Left ventricle myocardium inferior (tissue), 1 donor: ENCODE measurements at regions not wholly inside any gene's neighbourhood (a gene's known extent, or its start where the extent isn't known, plus 50 kb on each side); places are given as distances from the start of the nearest gene placed in this dataset.
"Not testable (repeated sequence)": the region's sequence is repeated elsewhere in the genome, so short reads cannot be mapped to it uniquely, and the experiment has no call there.

Experiments
- DNase-seq: peaks from one replicate; pipeline ENCODE4 v3.0.0-alpha.2; 2020
- H3K27ac ChIP-seq: fragments of 200-600 bp; replicated peaks from 2 replicates; pipeline ENCODE4 v1.8.0; 2021
- H3K27me3 ChIP-seq: fragments of 200-600 bp; 2 replicates; pipeline ENCODE4 v1.8.0; 2021; ENCODE audit warnings: low read depth
- H3K36me3 ChIP-seq: fragments of 200-600 bp; 2 replicates; pipeline ENCODE4 v1.8.0; 2021
- H3K4me1 ChIP-seq: fragments of 200-600 bp; 2 replicates; pipeline ENCODE4 v1.8.0; 2021
- H3K4me3 ChIP-seq: fragments of 200-600 bp; 2 replicates; pipeline ENCODE4 v1.8.0; 2021; ENCODE audit warnings: mild to moderate bottlenecking, moderate library complexity
- H3K9me3 ChIP-seq: fragments of 200-600 bp; replicated peaks from 2 replicates; pipeline ENCODE4 v1.8.0; 2021
- intact Hi-C: fragments of 100-400 bp; cut with micrococcal nuclease; formaldehyde crosslinking; loops from one replicate; pipeline ENCODE4 v1.11.0; 2022
- TF ChIP-seq, protein P1 (sequence below): fragments of 200-600 bp; IDR thresholded peaks from 2 replicates; pipeline ENCODE4 v1.8.0; 2021; ENCODE audit warnings: antibody characterized with exemption, mild to moderate bottlenecking, borderline replicate concordance
- donor health status: DM: no; HTN: yes; CAD: no; lungs with severe emphysema.

- no peaks in the 10 kb centered on the region for H3K4me1 ChIP-seq
- TF ChIP-seq, protein P1, sequence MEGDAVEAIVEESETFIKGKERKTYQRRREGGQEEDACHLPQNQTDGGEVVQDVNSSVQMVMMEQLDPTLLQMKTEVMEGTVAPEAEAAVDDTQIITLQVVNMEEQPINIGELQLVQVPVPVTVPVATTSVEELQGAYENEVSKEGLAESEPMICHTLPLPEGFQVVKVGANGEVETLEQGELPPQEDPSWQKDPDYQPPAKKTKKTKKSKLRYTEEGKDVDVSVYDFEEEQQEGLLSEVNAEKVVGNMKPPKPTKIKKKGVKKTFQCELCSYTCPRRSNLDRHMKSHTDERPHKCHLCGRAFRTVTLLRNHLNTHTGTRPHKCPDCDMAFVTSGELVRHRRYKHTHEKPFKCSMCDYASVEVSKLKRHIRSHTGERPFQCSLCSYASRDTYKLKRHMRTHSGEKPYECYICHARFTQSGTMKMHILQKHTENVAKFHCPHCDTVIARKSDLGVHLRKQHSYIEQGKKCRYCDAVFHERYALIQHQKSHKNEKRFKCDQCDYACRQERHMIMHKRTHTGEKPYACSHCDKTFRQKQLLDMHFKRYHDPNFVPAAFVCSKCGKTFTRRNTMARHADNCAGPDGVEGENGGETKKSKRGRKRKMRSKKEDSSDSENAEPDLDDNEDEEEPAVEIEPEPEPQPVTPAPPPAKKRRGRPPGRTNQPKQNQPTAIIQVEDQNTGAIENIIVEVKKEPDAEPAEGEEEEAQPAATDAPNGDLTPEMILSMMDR: no peak
- no peak for DNase-seq
- H3K27ac ChIP-seq: no peak overlapping the region
- peaks cover 7% of the 10 kb centered on the region for H3K9me3 ChIP-seq
- no peaks in the 10 kb centered on the region for H3K36me3 ChIP-seq
- intact Hi-C loops: no loop called here
- no peaks in the 10 kb centered on the region for H3K27me3 ChIP-seq
- H3K4me3 ChIP-seq: no peak overlapping the region
These were observed 248.5 kb downstream of the RAP2B start for GRCh38 chr3:153410517-153410916.

- Histone ChIP-seq H3K27me3 (no peaks in the 10 kb centered on the region), H3K4me1 (no peaks in the 10 kb centered on the region), H3K27ac (no peak overlapping the region), H3K4me3 (no peak overlapping the region), H3K9me3 (peaks cover 46% of the 10 kb centered on the region), H3K36me3 (no peaks in the 10 kb centered on the region)
- no peak for DNase-seq
- intact Hi-C loops: no loop called here
- TF ChIP-seq, protein P1: no peak
These were observed 253.0 kb downstream of the RAP2B start for GRCh38 chr3:153414982-153415381.

DNA sequence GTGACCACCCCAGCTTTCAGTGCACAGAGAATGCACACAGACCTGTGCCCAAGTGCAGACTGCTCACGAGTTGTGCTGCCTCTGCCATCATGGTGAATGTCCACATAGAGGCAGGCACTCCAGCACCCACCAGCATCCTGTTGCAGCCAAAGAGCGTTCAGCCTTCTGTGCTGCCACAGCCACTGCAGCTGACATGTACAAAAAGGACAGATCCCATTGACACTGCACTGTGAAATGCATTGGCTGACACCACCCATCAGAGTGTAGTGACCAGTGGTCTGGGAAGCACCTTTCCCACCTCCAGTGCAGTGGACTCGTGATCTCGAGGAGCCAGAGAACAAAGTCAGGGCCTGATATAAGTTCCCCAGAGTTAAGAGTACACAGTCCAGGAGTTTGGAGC, 260.3 kb downstream of the RAP2B start:
- H3K27me3 ChIP-seq: no peaks in the 10 kb centered on the region
- intact Hi-C loops: no loop called here
- no peak overlapping the region for H3K4me3 ChIP-seq
- H3K9me3 ChIP-seq: peaks cover 94% of the 10 kb centered on the region
- no peaks in the 10 kb centered on the region for H3K36me3 ChIP-seq
- TF ChIP-seq, protein P1: no peak
- no peak overlapping the region for H3K27ac ChIP-seq
- H3K4me1 ChIP-seq: no peaks in the 10 kb centered on the region
- DNase-seq: no peak

DNA sequence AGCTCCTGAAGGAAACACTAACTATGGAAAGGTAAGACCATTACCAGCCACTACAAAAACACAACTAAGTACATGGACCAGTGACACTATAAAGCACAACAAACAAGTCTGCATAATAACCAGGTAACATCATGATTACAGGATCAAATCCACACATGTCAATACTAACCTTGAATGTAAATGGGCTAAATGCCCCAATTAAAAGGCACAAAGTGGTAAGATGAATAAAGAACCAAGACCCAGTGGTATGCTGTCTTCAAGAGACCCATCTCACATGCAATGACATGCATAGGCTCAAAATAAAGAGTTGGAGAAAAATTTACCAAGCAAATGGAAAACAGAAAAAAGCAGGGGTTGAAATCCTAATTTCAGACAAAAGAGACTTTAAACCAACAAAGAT, 261.8 kb downstream of the RAP2B start:
- H3K36me3 ChIP-seq, H3K4me1 ChIP-seq, intact Hi-C loops, H3K4me3 ChIP-seq, H3K27me3 ChIP-seq, DNase-seq, H3K27ac ChIP-seq: not testable (repeated sequence)
- H3K9me3 ChIP-seq: peaks cover 86% of the 10 kb centered on the region

DNA sequence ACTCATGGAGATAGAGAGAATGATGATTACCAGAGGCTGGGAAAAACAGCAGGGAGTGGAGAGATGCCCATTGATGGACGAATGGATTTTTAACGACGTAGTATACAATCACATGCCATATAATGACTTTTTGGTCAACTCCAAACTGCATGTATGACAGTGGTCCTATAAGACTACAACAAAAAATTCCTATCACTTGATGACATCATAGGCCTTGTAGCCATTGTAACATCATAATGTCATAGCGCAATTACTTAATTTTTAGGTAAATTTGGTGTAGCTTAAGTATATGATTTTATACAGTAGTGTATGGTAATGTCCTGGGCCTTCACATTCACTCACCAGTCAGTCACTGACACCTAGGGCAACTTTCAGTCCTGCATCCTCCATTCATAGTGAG, 264.3 kb downstream of the RAP2B start:
- TF ChIP-seq, protein P1: no peak
- intact Hi-C loops: no loop called here
- Histone ChIP-seq H3K4me1 (peaks cover 7% of the 10 kb centered on the region), H3K9me3 (peaks cover 61% of the 10 kb centered on the region), H3K36me3 (no peaks in the 10 kb centered on the region), H3K4me3 (no peak overlapping the region), H3K27ac (no peak overlapping the region), H3K27me3 (no peaks in the 10 kb centered on the region)
- DNase-seq: no peak

GRCh38 chr3:153426803-153427202, 264.8 kb downstream of the RAP2B start:
- H3K27me3 ChIP-seq: no peaks in the 10 kb centered on the region
- intact Hi-C loops: no loop called here
- H3K4me1 ChIP-seq: peaks cover 7% of the 10 kb centered on the region
- H3K4me3 ChIP-seq: no peak overlapping the region
- TF ChIP-seq, protein P1: no peak
- no peaks in the 10 kb centered on the region for H3K36me3 ChIP-seq
- H3K27ac ChIP-seq: no peak overlapping the region
- H3K9me3 ChIP-seq: peaks cover 56% of the 10 kb centered on the region
- no peak for DNase-seq
